HT1080 (cell line): ENCODE measurements at regions not wholly inside any gene's neighbourhood (a gene's known extent, or its start where the extent isn't known, plus 50 kb on each side); places are given as distances from the start of the nearest gene placed in this dataset.

ENCODE experiments used
- DNase-seq: peaks from one replicate; pipeline ENCODE4 v3.0.0-alpha.2; 2015; ENCODE audit warnings: low read depth

DNA sequence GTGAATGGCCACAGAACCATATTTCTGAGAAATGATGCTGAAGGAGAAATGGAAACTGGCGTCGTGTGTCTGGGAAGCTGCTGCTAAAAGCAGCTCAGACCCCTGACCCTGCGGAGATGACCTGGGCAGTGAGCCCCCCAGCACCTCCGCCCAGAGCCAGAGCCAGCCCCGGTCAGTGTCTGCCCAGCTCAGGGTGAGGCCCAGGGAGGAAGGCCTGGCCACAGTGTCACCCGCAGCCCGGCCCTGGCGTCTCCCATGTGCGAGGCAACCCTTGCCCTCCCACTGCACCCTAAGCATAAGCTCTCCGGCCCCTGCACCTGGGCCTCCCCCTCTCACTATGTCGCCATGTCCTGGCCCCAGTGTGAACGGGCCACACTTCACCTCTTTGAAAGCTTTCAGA, 502.8 kb downstream of the EIPR1 start:
- DNase-seq = no peak

DNA sequence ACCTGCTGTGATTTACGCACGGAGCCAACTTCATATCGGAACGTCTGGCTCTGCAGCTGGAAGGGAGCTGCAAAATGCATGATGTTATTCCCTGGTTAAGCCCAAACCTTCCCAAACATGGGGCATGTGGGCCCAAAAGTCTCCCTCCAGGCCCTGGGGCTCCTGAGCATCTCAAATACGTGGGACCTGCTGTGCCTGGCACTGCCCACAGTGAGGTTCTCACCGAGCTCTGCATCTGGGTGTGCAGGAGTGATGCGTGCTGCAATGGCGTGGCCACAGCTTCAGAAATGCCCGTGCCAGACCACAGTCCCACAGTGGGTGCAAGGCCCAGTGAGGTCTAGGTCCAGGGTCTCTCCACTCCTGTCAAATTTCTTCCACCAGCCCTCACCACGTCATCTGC, 503.3 kb downstream of the EIPR1 start:
- no peak for DNase-seq

GRCh38 chr2:2873450-2873811, 504.2 kb downstream of the EIPR1 start:
- no peak for DNase-seq

GRCh38 chr2:2872713-2873449, 504.7 kb downstream of the EIPR1 start:
- no peak for DNase-seq

- DNase-seq = no peak
Measured at GRCh38 chr2:2872309-2872617, 505.4 kb downstream of the EIPR1 start.

- DNase-seq = no peak
Measured at GRCh38 chr2:2871480-2872308, 505.9 kb downstream of the EIPR1 start.

DNA sequence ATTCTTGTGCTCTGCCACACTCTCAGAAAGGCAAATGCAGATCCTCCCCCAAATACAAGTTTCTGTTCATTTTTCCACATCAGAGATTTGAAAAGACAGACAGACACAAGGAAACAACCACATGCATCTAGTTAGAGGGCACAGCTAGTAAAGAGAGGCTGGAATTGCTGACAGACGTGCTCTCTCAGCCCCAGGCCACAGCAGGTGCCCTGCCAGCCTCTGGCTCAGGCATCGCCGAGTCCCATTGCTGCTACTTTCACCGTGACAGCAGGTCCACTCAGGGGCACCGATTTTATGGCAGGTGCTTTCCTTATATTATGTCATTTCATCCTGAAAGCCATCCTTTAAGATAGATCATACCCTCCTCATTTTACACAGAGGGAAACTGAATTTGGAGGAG, 507.5 kb downstream of the EIPR1 start:
- no peak for DNase-seq

DNA sequence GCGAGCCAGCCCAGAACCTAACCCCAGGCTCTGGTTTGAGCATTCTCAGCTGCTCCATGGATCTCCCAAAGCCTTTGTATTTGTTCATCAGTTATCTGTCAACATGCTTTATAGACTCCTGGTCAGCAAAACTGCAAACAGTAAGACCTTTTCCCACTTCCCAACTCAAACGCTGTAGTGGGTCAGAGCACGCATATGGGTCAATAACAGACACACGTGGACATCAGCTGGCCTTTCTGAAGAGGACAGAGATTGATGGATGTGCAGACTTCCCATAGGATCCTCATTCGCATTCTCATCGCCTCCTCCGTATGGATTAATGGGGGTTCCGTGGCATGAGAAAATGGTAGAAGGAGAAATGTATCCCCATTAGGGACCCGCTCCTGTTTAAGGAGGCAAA, 508.1 kb downstream of the EIPR1 start:
- DNase-seq = no peak

DNA sequence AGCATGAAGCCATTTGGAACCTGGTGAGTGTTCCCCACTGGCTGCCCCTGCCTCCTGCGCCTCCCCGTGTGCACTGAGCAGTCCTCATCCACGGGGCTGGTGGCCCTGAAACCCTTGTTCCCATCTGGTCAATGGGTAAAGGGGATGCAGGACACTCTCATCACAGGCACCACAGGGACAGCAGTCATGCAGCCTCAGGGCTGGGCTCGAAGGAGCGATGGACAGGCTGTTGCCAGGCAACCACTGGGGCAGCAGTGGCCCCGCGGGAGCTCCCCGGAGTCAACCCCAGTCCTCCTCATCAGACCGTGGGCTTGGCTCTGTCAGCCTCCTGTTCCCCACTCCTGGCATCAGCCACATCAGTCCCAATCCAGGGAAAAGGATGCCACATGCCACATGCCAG, 509.5 kb downstream of the EIPR1 start:
- DNase-seq = no peak

- DNase-seq = no peak
Measured at GRCh38 chr2:2867397-2867979, 510.1 kb downstream of the EIPR1 start.

DNA sequence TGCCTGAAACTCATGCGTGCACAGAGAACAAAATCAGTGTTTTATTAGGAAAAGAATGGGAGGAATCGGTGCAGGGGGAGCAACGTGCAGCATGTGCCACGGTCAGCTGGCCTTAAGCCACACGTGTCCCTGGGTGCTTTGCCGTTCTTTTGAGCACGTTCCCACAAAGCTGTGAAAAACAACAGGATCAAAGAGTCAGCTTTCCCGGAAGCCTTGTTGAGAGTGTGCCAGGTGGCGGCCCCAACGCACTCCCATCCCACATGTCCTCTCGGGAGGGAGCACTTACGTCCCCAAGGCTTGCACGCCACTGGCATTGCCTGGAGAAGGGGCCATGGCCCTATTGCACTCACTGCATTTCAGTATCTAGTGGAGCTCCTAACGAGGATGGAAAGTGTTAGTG, 511.2 kb downstream of the EIPR1 start:
- DNase-seq = no peak

GRCh38 chr2:2862386-2862785, 515.2 kb downstream of the EIPR1 start:
- DNase-seq = no peak

DNA sequence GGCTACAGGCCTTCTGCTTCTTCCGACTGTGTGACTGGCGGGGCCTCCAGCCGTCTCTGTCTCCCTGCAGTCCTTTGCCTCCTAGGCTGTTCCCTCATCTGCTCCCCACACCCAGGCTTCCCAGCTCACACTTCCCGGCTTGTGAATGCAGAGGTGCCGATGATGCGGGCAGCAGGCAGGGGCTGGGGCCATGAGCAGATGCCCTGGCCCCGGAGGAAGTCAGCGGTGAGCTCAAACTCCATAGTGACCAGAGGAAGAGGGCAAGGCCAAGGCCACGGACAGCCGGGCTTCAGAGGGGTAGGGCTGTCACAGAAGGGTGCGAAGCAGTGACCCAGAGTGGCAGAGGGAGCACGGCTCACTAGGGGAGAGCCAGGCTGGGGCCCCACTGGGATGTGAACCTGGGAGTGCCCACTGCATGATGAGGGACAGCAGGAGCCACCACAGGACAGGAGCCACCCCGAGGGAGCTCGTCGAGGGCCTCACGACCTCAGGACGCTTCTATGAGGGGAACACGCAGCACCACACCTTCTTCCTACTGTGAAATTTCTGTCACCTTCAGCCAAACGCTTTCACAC, 515.9 kb downstream of the EIPR1 start:
- no peak for DNase-seq

GRCh38 chr2:2860589-2861300, 516.9 kb downstream of the EIPR1 start:
- DNase-seq = no peak

DNA sequence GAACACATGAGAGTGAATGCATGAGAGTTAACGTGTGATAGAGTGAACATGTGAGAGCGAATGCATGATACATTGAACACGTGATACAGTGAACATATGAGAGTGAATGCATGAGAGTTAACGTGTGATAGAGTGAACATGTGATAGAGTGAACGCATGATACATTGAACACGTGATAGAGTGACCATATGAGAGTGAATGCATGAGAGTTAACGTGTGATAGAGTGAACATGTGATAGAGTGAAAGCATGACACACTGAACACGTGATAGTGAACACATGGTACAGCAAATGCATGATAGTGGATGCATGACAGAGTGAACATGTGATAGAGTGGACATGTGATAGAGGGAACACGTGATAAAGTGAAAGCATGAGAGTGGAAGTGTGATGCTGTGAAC, 517.9 kb downstream of the EIPR1 start:
- DNase-seq = no peak

GRCh38 chr2:2859164-2859563, 518.5 kb downstream of the EIPR1 start:
- no peak for DNase-seq

DNA sequence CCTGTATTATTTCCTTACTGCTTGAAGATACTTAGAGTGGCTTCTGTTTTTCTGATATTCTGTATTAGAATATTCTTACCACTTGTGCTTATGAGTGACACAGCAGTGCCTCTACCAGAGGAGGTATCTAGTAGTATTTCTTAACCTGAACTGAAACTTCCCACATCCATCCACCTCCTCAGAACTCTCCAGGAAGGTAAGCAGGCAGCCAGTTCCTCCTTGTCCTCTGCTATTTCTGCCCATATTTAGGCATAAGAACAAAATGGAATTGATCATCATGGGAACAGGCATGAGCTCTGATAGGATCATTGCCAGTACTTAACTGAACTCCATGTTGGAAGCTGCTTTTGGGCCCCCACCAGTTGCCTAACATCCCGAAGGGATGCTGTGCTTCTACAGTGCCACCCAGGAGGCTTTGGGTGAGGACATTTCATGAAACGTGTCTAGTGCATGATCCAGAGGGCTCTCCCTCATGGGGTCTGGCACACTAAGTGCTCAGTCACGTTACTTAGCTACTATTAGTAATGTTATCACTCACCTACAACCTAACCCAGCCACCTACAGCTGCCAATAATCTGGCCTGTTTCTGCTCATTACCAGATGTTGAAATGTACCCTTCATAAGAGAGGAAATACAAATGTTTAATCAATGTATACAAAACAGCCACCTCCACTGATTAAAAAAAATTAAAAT, 520.7 kb downstream of the EIPR1 start:
- DNase-seq = no peak

GRCh38 chr2:2855297-2855696, 522.3 kb downstream of the EIPR1 start:
- no peak for DNase-seq

GRCh38 chr2:2853346-2853745, 522.3 kb upstream of the MYT1L start:
- DNase-seq = no peak

- no peak for DNase-seq
Measured at GRCh38 chr2:2851806-2852777, 521.0 kb upstream of the MYT1L start.
